IPS DF 6.9 (cell line): ENCODE measurements at regions not wholly inside any gene's neighbourhood (a gene's known extent, or its start where the extent isn't known, plus 50 kb on each side); places are given as distances from the start of the nearest gene placed in this dataset.
A peak's percentile ranks its signal among the peaks of the same experiment; 100 is the strongest.

Experiments
- DNase-seq: peaks from one replicate; pipeline ENCODE4 v3.0.0-alpha.2; 2013; ENCODE audit warnings: low read depth, low spot score
- H3K27ac ChIP-seq: one replicate; pipeline ENCODE4 v1.5.1; 2013; ENCODE audit warnings: low read length, control low read depth
- H3K27me3 ChIP-seq: 2 replicates; pipeline ENCODE4 v1.6.1; 2013; ENCODE audit warnings: mild to moderate bottlenecking, low read length; ENCODE audit not compliant: control insufficient read depth, insufficient read depth
- H3K36me3 ChIP-seq: 2 replicates; pipeline ENCODE4 v1.6.1; 2013; ENCODE audit warnings: low read length; ENCODE audit not compliant: control insufficient read depth, insufficient read depth
- H3K4me1 ChIP-seq: 2 replicates; pipeline ENCODE4 v1.6.1; 2013; ENCODE audit warnings: low read length; ENCODE audit not compliant: control insufficient read depth, insufficient read depth
- H3K4me3 ChIP-seq: 2 replicates; pipeline ENCODE4 v1.5.1; 2013; ENCODE audit warnings: mild to moderate bottlenecking, low read length
- H3K9me3 ChIP-seq: 2 replicates; pipeline ENCODE4 v1.6.1; 2013; ENCODE audit warnings: low read length, inconsistent platforms; ENCODE audit not compliant: control insufficient read depth, insufficient read depth
- whole genome bisulfite sequencing: extraction: QIAGEN DNeasy Blood & Tissue Kit; methylation state at CpG from one replicate; pipeline ENCODE4 v1.1.7; 2013; ENCODE audit warnings: mixed read lengths, missing lambda C conversion rate; ENCODE audit not compliant: insufficient read length, insufficient coverage; 5-methylcytosine and 5-hydroxymethylcytosine counted together

GRCh38 chr14:76958020-76958979 lies 70.2 kb downstream of the IRF2BPL start:
- Histone ChIP-seq H3K36me3 (no peaks in the 10 kb centered on the region), H3K27me3 (no peaks in the 10 kb centered on the region), H3K4me1 (peaks cover 10% of the 10 kb centered on the region; the same call in 1 of the 2 replicates), H3K9me3 (no peaks in the 10 kb centered on the region), H3K4me3 (no peak overlapping the region), H3K27ac (no peak overlapping the region)
- no CpG with 5 or more reads among the region's 11 CpGs for WGBS
- DNase-seq: no peak

GRCh38 chr14:76957224-76957891 lies 71.2 kb downstream of the IRF2BPL start:
- Histone ChIP-seq H3K4me1 (peaks cover 10% of the 10 kb centered on the region; the same call in 1 of the 2 replicates), H3K27ac (peak overlapping the region; percentile 5), H3K4me3 (no peak overlapping the region), H3K9me3 (no peaks in the 10 kb centered on the region), H3K27me3 (no peaks in the 10 kb centered on the region), H3K36me3 (no peaks in the 10 kb centered on the region)
- no peak for DNase-seq
- WGBS: no CpG with 5 or more reads among the region's 4 CpGs

DNA sequence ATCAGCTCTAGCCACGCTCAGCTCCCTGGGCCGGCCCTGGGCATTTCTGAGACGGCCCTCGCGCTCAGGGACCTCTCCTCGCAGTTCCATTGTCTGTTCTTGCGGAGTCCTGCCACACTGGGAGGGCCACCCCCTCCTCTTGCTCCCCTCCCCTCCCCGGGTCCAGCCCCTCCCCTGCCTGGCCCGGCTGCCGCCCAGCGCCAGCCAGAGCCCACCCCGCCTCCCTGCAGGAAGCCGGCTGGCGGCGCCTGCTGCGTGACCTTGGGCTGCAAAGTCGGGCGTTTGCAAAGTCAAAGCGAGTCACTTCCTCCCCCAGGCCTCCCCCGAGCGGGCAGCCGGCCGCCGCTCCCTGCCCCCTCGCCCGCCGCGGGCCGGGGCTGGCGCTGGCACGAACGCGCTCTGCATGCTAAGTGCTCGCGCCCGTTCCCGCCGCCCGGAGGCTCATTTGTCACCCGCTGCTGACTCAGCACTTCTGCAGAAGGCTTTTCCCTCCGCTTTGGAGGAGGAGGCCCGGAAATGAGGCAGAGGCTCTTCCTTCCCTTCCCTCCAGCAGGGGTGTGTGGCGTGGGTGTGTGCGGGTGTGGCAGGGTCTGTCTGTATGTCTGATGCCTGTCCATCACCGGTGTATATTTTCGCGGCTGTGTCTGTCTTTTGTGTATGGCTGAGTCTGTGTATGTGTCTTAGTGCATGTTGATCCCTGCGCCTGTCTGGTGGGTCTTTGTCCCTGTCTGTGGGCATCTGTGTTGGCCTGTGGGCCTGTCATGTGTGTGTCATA lies 72.0 kb downstream of the IRF2BPL start:
- Histone ChIP-seq H3K4me1 (peaks cover 7% of the 10 kb centered on the region; the same call in 1 of the 2 replicates), H3K27me3 (no peaks in the 10 kb centered on the region)

DNA sequence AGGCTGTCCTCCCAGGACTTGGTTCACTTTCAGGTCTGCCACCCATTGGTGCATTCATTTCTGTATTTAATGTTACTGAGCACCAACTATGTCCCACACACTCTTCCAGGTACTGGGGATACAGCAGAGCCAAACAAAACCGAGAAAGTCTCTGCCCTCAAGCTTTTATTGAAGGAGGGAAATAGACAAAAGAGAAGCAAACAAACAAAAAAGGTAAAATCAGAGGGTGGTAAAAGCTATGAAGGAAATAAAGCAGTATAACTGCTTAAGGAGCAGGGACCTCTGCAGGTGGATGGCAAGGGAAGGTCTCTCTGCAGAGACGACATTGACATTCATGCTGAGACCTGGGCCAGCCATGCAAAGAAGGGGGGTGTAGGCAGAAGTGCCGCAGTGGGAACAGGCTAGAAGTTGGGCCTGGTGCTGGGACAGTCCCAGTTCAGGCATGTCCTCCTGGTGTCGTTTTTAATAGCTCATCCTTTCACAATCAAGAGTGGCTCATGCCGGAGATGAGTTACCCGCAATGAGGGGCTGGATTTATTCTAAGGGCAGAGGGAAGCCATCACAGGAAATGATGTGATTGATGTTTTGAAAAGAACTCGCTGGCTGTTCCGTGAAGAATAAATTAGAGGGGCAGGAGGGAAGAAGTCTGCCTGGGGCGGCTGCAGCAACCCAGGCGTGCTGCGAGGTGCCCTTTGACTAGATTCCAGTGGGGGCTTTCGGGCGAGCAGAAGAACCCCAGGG lies 72.8 kb downstream of the IRF2BPL start:
- Histone ChIP-seq H3K9me3 (no peaks in the 10 kb centered on the region), H3K4me3 (no peak overlapping the region), H3K27me3 (no peaks in the 10 kb centered on the region), H3K4me1 (peaks cover 7% of the 10 kb centered on the region; the same call in 1 of the 2 replicates), H3K27ac (peak overlapping the region; percentile 0), H3K36me3 (no peaks in the 10 kb centered on the region)
- WGBS: no CpG with 5 or more reads among the region's 13 CpGs
- DNase-seq: no peak

More for the DNA sequence above, 72.0 kb downstream of the IRF2BPL start:
- DNase-seq: peak; percentile 85
- H3K36me3 ChIP-seq: no peaks in the 10 kb centered on the region
- no CpG with 5 or more reads among the region's 48 CpGs for WGBS
- peak overlapping the region; percentile 5 for H3K27ac ChIP-seq
- H3K9me3 ChIP-seq: no peaks in the 10 kb centered on the region
- no peak overlapping the region for H3K4me3 ChIP-seq

DNA sequence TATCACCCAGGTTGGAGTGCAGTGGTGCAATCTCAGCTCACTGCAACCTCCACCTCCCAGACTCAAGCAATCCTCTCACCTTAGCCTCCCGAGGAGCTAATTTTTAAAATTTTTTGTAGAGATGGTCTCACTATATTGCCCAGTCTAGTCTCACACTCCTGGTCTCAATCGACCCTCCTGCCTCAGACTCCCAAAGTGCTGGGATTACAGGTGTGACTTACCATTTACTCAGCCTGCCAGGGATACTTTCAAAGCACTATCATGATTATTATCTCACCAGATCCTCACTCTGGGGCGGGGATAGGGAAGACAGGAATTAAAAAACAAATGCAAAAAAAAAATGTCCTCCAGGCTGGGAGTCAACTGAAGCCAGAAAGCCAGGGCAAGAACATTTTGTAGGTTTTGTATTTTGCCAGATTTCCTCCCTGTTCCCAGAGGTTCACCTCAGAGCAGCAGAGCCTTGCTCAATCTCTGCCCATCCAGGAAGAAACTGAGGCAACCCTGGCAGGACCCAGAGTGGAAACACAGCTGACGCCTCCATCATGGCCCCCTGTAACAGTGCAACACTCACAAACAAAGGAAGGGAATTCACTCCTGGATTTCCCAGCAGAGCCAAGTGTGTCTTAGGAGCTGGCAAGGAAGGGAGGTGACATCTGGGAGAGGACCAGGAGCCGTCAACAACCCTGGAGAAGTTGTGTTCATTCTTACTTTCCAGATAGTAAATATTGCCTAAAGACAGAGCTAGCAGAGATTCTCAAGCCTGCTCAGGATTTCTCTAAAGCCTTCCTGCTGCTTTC lies 73.9 kb downstream of the IRF2BPL start:
- Histone ChIP-seq H3K27me3 (no peaks in the 10 kb centered on the region), H3K9me3 (no peaks in the 10 kb centered on the region), H3K36me3 (no peaks in the 10 kb centered on the region), H3K4me1 (peaks cover 7% of the 10 kb centered on the region; the same call in 1 of the 2 replicates), H3K4me3 (no peak overlapping the region), H3K27ac (no peak overlapping the region)
- WGBS: no CpG with 5 or more reads among the region's 5 CpGs
- no peak for DNase-seq

DNA sequence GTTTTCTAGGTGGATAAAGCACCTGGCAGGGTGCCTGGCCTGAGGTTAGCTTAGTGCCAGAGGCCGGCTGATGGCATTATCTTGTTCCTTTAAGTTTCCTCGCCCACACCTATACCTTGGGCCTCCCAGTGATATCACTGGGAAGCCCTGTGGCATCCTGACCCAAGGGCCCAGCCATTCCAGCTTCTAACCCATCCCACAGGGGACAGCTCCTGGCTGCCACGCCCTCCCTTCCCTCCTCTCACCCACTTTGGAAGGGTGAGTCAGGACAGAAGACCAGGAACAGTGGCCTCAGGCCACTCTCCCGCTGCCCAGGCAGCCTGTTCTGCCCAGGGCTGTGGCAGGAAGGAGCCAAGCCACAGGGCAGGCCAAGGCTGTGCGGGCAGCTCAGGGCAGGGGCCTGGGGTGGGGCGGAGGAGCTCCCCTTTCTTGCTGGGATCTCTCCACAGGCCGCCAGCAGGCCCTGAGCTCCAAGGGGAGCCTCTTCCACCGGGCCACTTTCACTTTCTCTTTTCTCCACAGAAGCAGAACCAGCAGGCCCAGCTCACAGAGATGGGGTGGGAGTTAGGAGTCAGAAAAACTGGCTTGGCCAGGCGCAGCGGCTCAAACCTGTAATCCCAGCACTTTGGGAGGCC lies 75.1 kb downstream of the IRF2BPL start:
- Histone ChIP-seq H3K4me1 (peaks cover 8% of the 10 kb centered on the region; the same call in 1 of the 2 replicates), H3K36me3 (no peaks in the 10 kb centered on the region), H3K27me3 (no peaks in the 10 kb centered on the region), H3K4me3 (no peak overlapping the region), H3K27ac (no peak overlapping the region), H3K9me3 (no peaks in the 10 kb centered on the region)
- WGBS: no CpG with 5 or more reads among the region's 10 CpGs
- no peak for DNase-seq

DNA sequence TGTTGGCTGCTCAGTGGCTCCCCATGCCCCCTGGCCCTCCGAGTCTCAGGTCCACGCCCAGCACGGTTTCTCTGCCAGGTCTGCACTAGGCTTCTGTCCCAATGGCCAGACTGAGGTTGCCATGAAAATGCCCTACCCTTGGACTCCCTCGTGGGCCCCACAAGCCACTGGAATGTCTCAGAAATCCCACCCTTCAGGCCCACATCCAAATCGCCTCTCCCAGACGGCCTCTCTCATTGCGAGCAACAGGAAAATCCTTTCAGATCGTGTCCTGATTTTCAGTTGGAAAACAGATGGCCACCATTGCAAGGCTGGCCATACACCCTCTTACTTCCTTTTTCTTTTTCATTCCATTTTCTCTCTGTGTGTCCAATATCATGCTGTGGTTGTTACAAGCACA lies 77.3 kb downstream of the IRF2BPL start:
- Histone ChIP-seq H3K4me1 (peaks cover 7% of the 10 kb centered on the region), H3K9me3 (no peaks in the 10 kb centered on the region), H3K4me3 (no peak overlapping the region), H3K27me3 (no peaks in the 10 kb centered on the region), H3K36me3 (no peaks in the 10 kb centered on the region), H3K27ac (no peak overlapping the region)
- no CpG with 5 or more reads among the region's 8 CpGs for WGBS
- no peak for DNase-seq

DNA sequence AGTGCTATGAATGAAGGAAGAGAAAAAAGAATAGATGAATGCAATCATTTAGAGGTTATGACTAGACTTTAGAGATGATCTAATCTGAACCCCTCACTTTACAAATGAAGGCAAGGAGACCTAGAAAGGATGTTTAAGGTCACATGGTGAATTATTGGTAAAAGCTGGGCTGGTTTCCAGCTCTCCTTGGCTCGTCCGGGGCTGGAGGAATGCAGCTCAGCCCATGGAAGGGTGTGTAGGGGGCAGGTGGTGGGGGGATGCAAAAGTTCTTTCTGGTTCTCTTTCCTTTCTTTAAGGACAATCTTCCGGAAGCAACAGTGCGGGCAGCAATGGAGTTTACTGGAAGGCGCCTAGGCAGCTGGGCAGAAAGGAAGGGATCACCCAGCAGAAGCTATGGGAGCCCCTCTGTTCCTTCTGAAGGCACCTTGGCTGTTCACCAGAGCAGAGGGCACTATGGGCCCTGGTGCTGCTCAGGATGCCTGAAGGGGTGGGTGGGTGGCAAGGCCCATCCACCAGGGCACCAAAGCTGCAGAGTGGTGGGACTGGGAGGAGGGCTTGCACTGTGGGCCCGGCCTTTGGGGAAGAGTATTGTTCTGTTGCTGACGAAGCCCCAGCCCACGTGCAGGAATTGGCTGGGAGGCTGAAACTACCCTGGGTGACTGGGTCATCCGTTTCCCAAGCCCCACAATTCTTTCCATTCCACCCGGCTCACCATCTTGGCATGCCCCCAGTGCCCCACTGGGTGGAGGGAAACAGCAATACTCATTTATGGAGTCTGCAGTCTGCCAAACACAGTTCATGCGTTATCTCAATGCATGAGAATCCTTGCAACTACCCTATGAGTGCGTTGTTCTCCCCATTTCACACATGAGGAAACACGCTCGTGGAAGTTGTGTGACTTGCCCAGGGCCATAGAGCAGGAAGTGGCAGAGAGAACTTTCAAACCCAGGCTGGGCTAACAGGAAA lies 78.2 kb downstream of the IRF2BPL start:
- Histone ChIP-seq H3K4me1 (peaks cover 7% of the 10 kb centered on the region), H3K27me3 (no peaks in the 10 kb centered on the region), H3K27ac (no peak overlapping the region), H3K9me3 (no peaks in the 10 kb centered on the region), H3K4me3 (no peak overlapping the region), H3K36me3 (no peaks in the 10 kb centered on the region)
- WGBS: no CpG with 5 or more reads among the region's 14 CpGs
- no peak for DNase-seq
